K562 (cell line): ENCODE measurements at regions not wholly inside any gene's neighbourhood (a gene's known extent, or its start where the extent isn't known, plus 50 kb on each side); places are given as distances from the start of the nearest gene placed in this dataset.
A peak's percentile ranks its signal among the peaks of the same experiment; 100 is the strongest.

ENCODE experiments used
- ATAC-seq: fragments of 200-7000 bp; cut with Tn5 transposase; 3 replicates; pipeline ENCODE4 v1.9.1; 2020; ENCODE audit warnings: moderate library complexity
- BruUV-seq: library from RNA; stranded (reverse); fragments of 400-500 nt; replicated peaks from 2 replicates; lab custom pipeline; 2021; lab: Mats Ljungman, UMichigan
- CTCF ChIA-PET: fragments of 300-600 bp; formaldehyde crosslinking; extraction: SDS; loops from one replicate; lab custom pipeline; 2021; ENCODE audit warnings: low intra/inter-chr PET ratio; lab: Yijun Ruan, JAX
- POLR2A ChIA-PET: fragments of 300-600, 350-650 bp; sonication (Branson Sonifier 250); formaldehyde crosslinking; extraction: SDS; loops from one replicate; lab custom pipeline; 2021; ENCODE audit warnings: antibody characterized with exemption, inconsistent platforms; lab: Yijun Ruan, JAX
- DNase-seq, 4 experiments: peaks; one replicate each; pipeline versions ENCODE4 v3.0.0 to v3.0.0-alpha.2; 2011 to 2018; ENCODE audit warnings: low spot score in 3 of 4, mixed read lengths in 3 of 4; ENCODE audit errors: extremely low read depth in 1 of 4
- FAIRE-seq: peaks from 2 replicates; lab custom pipeline; 2011; peaks lifted over from hg19 to GRCh38; lab: Jason Lieb, UNC
- H2AFZ ChIP-seq: 2 replicates; pipeline ENCODE4 v1.6.0; 2011; ENCODE audit warnings: low read depth, low read length, control low read depth, inconsistent platforms
- H3K27ac ChIP-seq: fragments of 200-600 bp; 3 replicates; pipeline ENCODE4 v1.8.0; 2011; ENCODE audit warnings: low read depth, mild to moderate bottlenecking, control low read depth, inconsistent platforms, low read length, moderate library complexity, mixed read lengths; ENCODE audit errors: extremely low read depth
- H3K27me3 ChIP-seq, 2 experiments: fragments of 300-600 bp in 1 of 2; 2 replicates in 1 of 2; 3 replicates in 1 of 2; pipeline versions ENCODE4 v1.6.0 to v1.8.0; 2011; ENCODE audit warnings: inconsistent platforms in 2 of 2, low read length in 2 of 2, mild to moderate bottlenecking in 1 of 2, mixed read lengths in 1 of 2, moderate library complexity in 1 of 2; ENCODE audit not compliant: control insufficient read depth in 2 of 2, insufficient read depth in 2 of 2
- H3K36me3 ChIP-seq: fragments of 300-600 bp; 3 replicates; pipeline ENCODE4 v1.8.0; 2011; ENCODE audit warnings: mild to moderate bottlenecking, low read length, inconsistent platforms; ENCODE audit not compliant: control insufficient read depth, insufficient read depth
- H3K4me1 ChIP-seq, 2 experiments: fragments of 200-600 bp in 1 of 2; replicated peaks in 1 of 2; 2 replicates in 1 of 2; 3 replicates in 1 of 2; pipeline versions ENCODE4 v1.5.1 to v1.8.0; 2011; ENCODE audit warnings: inconsistent platforms in 2 of 2, low read length in 2 of 2, mild to moderate bottlenecking in 1 of 2, mixed read lengths in 1 of 2, moderate library complexity in 1 of 2; ENCODE audit not compliant: control insufficient read depth in 2 of 2, insufficient read depth in 2 of 2
- H3K4me2 ChIP-seq: 2 replicates; pipeline ENCODE4 v1.6.1; 2011; ENCODE audit warnings: low read length, control low read depth, inconsistent platforms, mixed read lengths; ENCODE audit not compliant: insufficient read depth
- H3K4me3 ChIP-seq: fragments of 200-600 bp; sonication (generic), shearing (Covaris generic); 2 replicates; pipeline ENCODE4 v1.5.1; 2016; ENCODE audit warnings: control low read depth, inconsistent platforms
- H3K79me2 ChIP-seq: fragments of 200-600 bp; 3 replicates; pipeline ENCODE4 v1.8.0; 2011; ENCODE audit warnings: low read length, inconsistent platforms; ENCODE audit not compliant: control insufficient read depth, insufficient read depth
- H3K9ac ChIP-seq, 2 experiments: 2 replicates each; pipeline versions ENCODE4 v1.6.0 to v1.6.1; 2011; ENCODE audit warnings: low read depth in 2 of 2, low read length in 2 of 2, control low read depth in 1 of 2, inconsistent platforms in 1 of 2, mild to moderate bottlenecking in 1 of 2, mixed read lengths in 1 of 2; ENCODE audit not compliant: insufficient read depth in 1 of 2
- H3K9me1 ChIP-seq: one replicate; pipeline ENCODE4 v1.6.0; 2011; ENCODE audit warnings: inconsistent platforms, mild to moderate bottlenecking, low read length, moderate library complexity; ENCODE audit not compliant: control insufficient read depth, insufficient read depth
- H3K9me3 ChIP-seq: replicated peaks from 2 replicates; pipeline ENCODE4 v1.5.1; 2011; ENCODE audit warnings: low read depth, low read length, inconsistent platforms; ENCODE audit not compliant: control insufficient read depth, insufficient read depth
- H4K20me1 ChIP-seq: replicated peaks from 2 replicates; pipeline ENCODE4 v1.6.1; 2011; ENCODE audit warnings: low read length, inconsistent platforms, mixed read lengths; ENCODE audit not compliant: control insufficient read depth, insufficient read depth
- BRF1 ChIP-seq: IDR thresholded peaks from 3 replicates; pipeline ENCODE4 v1.6.1; 2011; ENCODE audit warnings: borderline replicate concordance, mild to moderate bottlenecking; ENCODE audit not compliant: insufficient read length; ENCODE audit errors: extremely low read depth
- EGR1 ChIP-seq: fragments of 450-650 bp; conservative IDR thresholded peaks from 2 replicates; pipeline ENCODE4 v1.6.1; 2017; ENCODE audit warnings: mild to moderate bottlenecking
- ETV1 ChIP-seq: fragments of 450-650 bp; conservative IDR thresholded peaks from 2 replicates; pipeline ENCODE4 v1.6.1; 2016; ENCODE audit warnings: missing genetic modification characterization, control low read depth, low read depth, missing compliant biosample characterization
- FOSL1 ChIP-seq: fragments of 200-800 bp; sonication (Bioruptor generic); conservative IDR thresholded peaks from 2 replicates; pipeline ENCODE4 v1.6.1; 2016; ENCODE audit warnings: missing genetic modification characterization, missing compliant biosample characterization
- GATA2 ChIP-seq: sonication (generic); formaldehyde crosslinking; IDR thresholded peaks from 2 replicates; pipeline ENCODE4 v1.4.0; 2020; ENCODE audit warnings: mild to moderate bottlenecking, missing genetic modification reagents
- KLF16 ChIP-seq: IDR thresholded peaks from 2 replicates; pipeline ENCODE4 v1.6.1; 2016; ENCODE audit warnings: antibody characterized with exemption
- LEF1 ChIP-seq: fragments of 450-650 bp; IDR thresholded peaks from 2 replicates; pipeline ENCODE4 v1.6.1; 2016; ENCODE audit warnings: mild to moderate bottlenecking
- MAFG ChIP-seq: fragments of 450-650 bp; conservative IDR thresholded peaks from 2 replicates; pipeline ENCODE4 v1.6.1; 2016; ENCODE audit warnings: missing genetic modification characterization, missing compliant biosample characterization
- MNT ChIP-seq, 2 experiments: fragments of 450-650 bp; conservative IDR thresholded peaks; 2 replicates each; pipeline ENCODE4 v1.6.1; 2017; ENCODE audit warnings: mild to moderate bottlenecking in 2 of 2, moderate library complexity in 2 of 2
- NFIC ChIP-seq: fragments of 450-650 bp; IDR thresholded peaks from 2 replicates; pipeline ENCODE4 v1.6.1; 2017; ENCODE audit warnings: mild to moderate bottlenecking, inconsistent platforms
- POLR3G ChIP-seq: IDR thresholded peaks from 2 replicates; pipeline ENCODE4 v1.6.1; 2011; ENCODE audit not compliant: insufficient read length, insufficient replicate concordance; ENCODE audit errors: extremely low read depth
- TCF3 ChIP-seq: sonication (generic); formaldehyde crosslinking; IDR thresholded peaks from 2 replicates; pipeline ENCODE4 v1.4.0; 2020; ENCODE audit warnings: mild to moderate bottlenecking, missing genetic modification reagents
- TEAD4 ChIP-seq, 2 experiments: sonication (generic) in 1 of 2; formaldehyde crosslinking in 1 of 2; IDR thresholded peaks; 2 replicates each; pipeline versions ENCODE4 v1.6.1 to v1.8.0; 2012 to 2022; ENCODE audit warnings: borderline replicate concordance in 1 of 2, inconsistent platforms in 1 of 2, low read length in 1 of 2, mild to moderate bottlenecking in 1 of 2, missing genetic modification reagents in 1 of 2
- ZC3H8 ChIP-seq: fragments of 450-650 bp; IDR thresholded peaks from 2 replicates; pipeline ENCODE4 v1.6.1; 2017
- ZNF3 ChIP-seq: fragments of 250-450 bp; sonication (Bioruptor Pico); IDR thresholded peaks from 2 replicates; pipeline ENCODE4 v1.5.0; 2021; ENCODE audit warnings: mild to moderate bottlenecking, moderate library complexity
- WGBS: fragments of 100-300 bp; shearing (Covaris generic); methylation state at CpG from one replicate; pipeline ENCODE4 v1.1.6; 2016; ENCODE audit warnings: low coverage, mixed read lengths; ENCODE audit not compliant: insufficient coverage; ENCODE audit errors: missing lambda C conversion rate; 5-methylcytosine and 5-hydroxymethylcytosine counted together
- in situ Hi-C: fragments of 300-500 bp; cut with MboI; formaldehyde crosslinking; loops from 4 replicates; pipeline ENCODE4 v1.15.0; 2018; ENCODE audit warnings: inconsistent platforms, mixed read lengths
- intact Hi-C: fragments of 100-400 bp; cut with micrococcal nuclease; formaldehyde crosslinking; loops from 2 replicates; pipeline ENCODE4 v1.14.2; 2022

- BruUV-seq = no TSS peak
Measured at GRCh38 chr19:30686176-30686820, 314.1 kb downstream of the ZNF536 start.

GRCh38 chr19:30685426-30686000, 313.3 kb downstream of the ZNF536 start:
- H3K27me3 ChIP-seq = peaks cover 9 to 45% of the 10 kb centered on the region in 2 experiments; a peak in 4 of 5 replicates
- no peaks in the 10 kb centered on the region for H3K36me3 ChIP-seq
- in situ Hi-C loops (loop anchor here (10.0 kb wide), 1 partner anchor 1539 kb away; no protein-coding TSS in a partner anchor), intact Hi-C loops (no loop called here)
- BruUV-seq = no TSS peak
- H3K4me1 ChIP-seq = peaks cover 0 to 3% of the 10 kb centered on the region in 2 experiments; a peak in 2 of 5 replicates
- H2AFZ ChIP-seq = no peak overlapping the region
- DNase-seq = no peak
- no peak overlapping the region for H3K27ac ChIP-seq
- POLR2A ChIA-PET = interaction anchor here (0.6 kb wide), 1 partner anchor 166 kb away, joined by 5 read pairs; no protein-coding TSS in a partner anchor
- no peaks in the 10 kb centered on the region for H3K79me2 ChIP-seq
- no peaks in the 10 kb centered on the region for H3K9me1 ChIP-seq
- no peaks in the 10 kb centered on the region for H3K9me3 ChIP-seq
- H3K9ac ChIP-seq = no peak overlapping the region
- CTCF ChIA-PET = interaction anchor here (1.0 kb wide), 1 partner anchor 10 kb away, joined by 3 read pairs; no protein-coding TSS in a partner anchor
- ATAC-seq = no peak
- H3K4me3 ChIP-seq = no peak overlapping the region
- H4K20me1 ChIP-seq = peaks cover 4% of the 10 kb centered on the region; the same call in 1 of the 2 replicates
- under 1% methylated on average over 12 of the region's 13 CpGs for WGBS
- no peak overlapping the region for H3K4me2 ChIP-seq
- no peak for FAIRE-seq
- TF ChIP-seq GATA2 (CRISPR knock-in tag) = no peak
- no peak for TF ChIP-seq ETV1
- TF ChIP-seq MNT (conservative IDR thresholded peaks at IDR 0.05) = no peak
- no peak for TF ChIP-seq ZC3H8
- TF ChIP-seq EGR1 = no peak
- no peak for TF ChIP-seq MAFG (tag)
- TF ChIP-seq TEAD4 (IDR thresholded peaks at IDR 0.05; ENCODE audit: low read length) = no peak
- TF ChIP-seq TEAD4 (CRISPR knock-in tag; IDR thresholded peaks at IDR 0.05; ENCODE audit: borderline replicate concordance) = no peak
- TF ChIP-seq ZNF3 = no peak
- TF ChIP-seq BRF1 = no peak
- TF ChIP-seq LEF1 = no peak
- TF ChIP-seq FOSL1 (tag) = no peak
- no peak for TF ChIP-seq TCF3
- no peak for TF ChIP-seq POLR3G

More at GRCh38 chr19:30686176-30686820, 314.1 kb downstream of the ZNF536 start:
- ATAC-seq (no peak), DNase-seq (no peak), FAIRE-seq (no peak)
- Histone ChIP-seq H2AFZ (no peak overlapping the region), H3K36me3 (no peaks in the 10 kb centered on the region), H4K20me1 (peaks cover 4% of the 10 kb centered on the region; the same call in 1 of the 2 replicates), H3K4me1 (peaks cover 0 to 3% of the 10 kb centered on the region in 2 experiments; a peak in 1 of 5 replicates), H3K9me3 (no peaks in the 10 kb centered on the region), H3K9ac (no peak overlapping the region), H3K9me1 (no peaks in the 10 kb centered on the region), H3K27me3 (peaks cover 13 to 47% of the 10 kb centered on the region in 2 experiments; a peak in 4 of 5 replicates), H3K4me2 (no peak overlapping the region), H3K4me3 (no peak overlapping the region), H3K27ac (no peak overlapping the region), H3K79me2 (no peaks in the 10 kb centered on the region)
- TF ChIP-seq KLF16 (no peak), NFIC (0 out of 2 replicates have a peak, but pooled peaks have one; percentile 18)
- ChIA-PET CTCF (interaction anchor here (1.0 kb wide), 1 partner anchor 9 kb away, joined by 3 read pairs; no protein-coding TSS in a partner anchor), POLR2A (no interaction called here)
- WGBS = 1% methylated on average over 17 of the region's 23 CpGs
- intact Hi-C loops = no loop called here
- in situ Hi-C loops = loop anchor here (10.0 kb wide), 1 partner anchor 1539 kb away; no protein-coding TSS in a partner anchor
